ENCODE measurements at regions not wholly inside any gene's neighbourhood (a gene's known extent, or its start where the extent isn't known, plus 50 kb on each side); places are given as distances from the start of the nearest gene placed in this dataset.

DNA sequence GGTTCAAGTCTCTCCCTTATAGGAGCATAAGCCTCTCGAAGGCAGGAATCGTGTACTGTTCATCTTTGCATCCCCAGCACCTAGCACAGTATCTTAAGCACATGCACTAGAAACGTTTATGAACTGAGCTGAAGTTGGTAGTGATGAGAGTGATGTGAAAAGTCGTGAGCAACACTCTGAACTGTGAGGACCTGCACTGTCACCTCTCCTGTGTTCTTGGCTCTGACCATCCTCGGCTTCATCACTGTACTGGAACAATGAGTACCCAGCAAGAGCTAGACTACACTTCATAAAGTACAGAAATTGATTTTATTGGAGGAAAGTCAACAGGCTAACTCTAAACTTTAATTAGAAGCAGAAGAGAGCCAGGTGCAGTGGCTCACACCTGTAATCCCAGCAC lies 473.6 kb downstream of the BCAT1 start:
- TF ChIP-seq, protein P1, sequence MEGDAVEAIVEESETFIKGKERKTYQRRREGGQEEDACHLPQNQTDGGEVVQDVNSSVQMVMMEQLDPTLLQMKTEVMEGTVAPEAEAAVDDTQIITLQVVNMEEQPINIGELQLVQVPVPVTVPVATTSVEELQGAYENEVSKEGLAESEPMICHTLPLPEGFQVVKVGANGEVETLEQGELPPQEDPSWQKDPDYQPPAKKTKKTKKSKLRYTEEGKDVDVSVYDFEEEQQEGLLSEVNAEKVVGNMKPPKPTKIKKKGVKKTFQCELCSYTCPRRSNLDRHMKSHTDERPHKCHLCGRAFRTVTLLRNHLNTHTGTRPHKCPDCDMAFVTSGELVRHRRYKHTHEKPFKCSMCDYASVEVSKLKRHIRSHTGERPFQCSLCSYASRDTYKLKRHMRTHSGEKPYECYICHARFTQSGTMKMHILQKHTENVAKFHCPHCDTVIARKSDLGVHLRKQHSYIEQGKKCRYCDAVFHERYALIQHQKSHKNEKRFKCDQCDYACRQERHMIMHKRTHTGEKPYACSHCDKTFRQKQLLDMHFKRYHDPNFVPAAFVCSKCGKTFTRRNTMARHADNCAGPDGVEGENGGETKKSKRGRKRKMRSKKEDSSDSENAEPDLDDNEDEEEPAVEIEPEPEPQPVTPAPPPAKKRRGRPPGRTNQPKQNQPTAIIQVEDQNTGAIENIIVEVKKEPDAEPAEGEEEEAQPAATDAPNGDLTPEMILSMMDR (IDR thresholded peaks at IDR 0.05; ENCODE audit: insufficient read depth, low read depth, low read length), result no peak
- H3K36me3 ChIP-seq (ENCODE audit: control insufficient read depth, insufficient read depth, low read length), result no peaks in the 10 kb centered on the region
- no peaks in the 10 kb centered on the region for H3K27me3 ChIP-seq (ENCODE audit: control insufficient read depth, insufficient read depth, low read length)
- H3K4me3 ChIP-seq (ENCODE audit: low read depth, low read length), result no peak overlapping the region
- no peak for DNase-seq (ENCODE audit: low read depth)
- ChIA-PET POLR2A (no interaction called here), CTCF (no interaction called here)

DNA sequence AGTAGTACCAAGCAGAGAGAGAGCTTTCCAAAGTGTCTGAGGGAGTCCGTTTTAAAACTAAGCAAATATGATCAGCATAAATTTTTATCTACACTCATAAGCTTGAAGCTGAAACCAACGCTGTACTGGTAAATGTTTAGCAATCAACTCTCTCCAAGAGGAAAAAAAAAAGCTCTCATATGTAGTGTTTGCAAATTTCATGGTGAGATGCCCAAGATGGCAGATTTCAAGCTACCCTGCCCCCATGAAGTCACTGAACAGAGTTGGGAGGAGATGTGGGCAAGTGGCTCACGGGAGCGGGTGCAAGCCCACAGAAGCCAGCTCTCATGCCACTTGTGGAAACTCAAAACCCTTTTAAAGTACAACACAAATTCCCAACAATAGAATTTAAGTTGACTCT lies 475.8 kb downstream of the BCAT1 start:
- ChIA-PET POLR2A (no interaction called here), CTCF (interaction anchor here (0.6 kb wide), 1 partner anchor 132 kb away, joined by 3 read pairs; no protein-coding TSS in a partner anchor)
- TF ChIP-seq, protein P1 (IDR thresholded peaks at IDR 0.05; ENCODE audit: insufficient read depth, low read depth, low read length), result no peak
- Histone ChIP-seq H3K4me3 (ENCODE audit: low read depth, low read length) (no peak overlapping the region), H3K27me3 (ENCODE audit: control insufficient read depth, insufficient read depth, low read length) (no peaks in the 10 kb centered on the region), H3K36me3 (ENCODE audit: control insufficient read depth, insufficient read depth, low read length) (no peaks in the 10 kb centered on the region)
- DNase-seq (ENCODE audit: low read depth), result no peak

DNA sequence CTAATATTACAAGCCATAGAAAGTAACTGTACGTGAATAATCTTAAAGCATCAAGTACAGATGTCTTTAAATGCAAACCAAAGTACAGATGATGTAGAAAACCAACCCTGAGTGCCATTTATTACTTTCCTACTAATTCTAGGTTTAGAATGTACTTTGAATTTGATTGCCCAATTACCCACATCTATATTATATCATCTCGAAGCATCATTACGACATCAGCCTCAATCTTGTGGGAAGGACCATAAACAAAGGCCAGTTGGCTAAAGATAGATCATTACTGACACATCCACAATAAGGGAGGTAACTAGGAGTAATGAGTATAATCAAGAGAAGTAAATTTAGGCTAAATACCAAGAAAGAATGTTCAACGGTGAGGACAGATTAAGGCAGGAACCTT lies 478.9 kb downstream of the BCAT1 start:
- CTCF ChIA-PET, result interaction anchor here (1.6 kb wide), 1 partner anchor 24 kb away, joined by 4 read pairs; no protein-coding TSS in a partner anchor

DNA sequence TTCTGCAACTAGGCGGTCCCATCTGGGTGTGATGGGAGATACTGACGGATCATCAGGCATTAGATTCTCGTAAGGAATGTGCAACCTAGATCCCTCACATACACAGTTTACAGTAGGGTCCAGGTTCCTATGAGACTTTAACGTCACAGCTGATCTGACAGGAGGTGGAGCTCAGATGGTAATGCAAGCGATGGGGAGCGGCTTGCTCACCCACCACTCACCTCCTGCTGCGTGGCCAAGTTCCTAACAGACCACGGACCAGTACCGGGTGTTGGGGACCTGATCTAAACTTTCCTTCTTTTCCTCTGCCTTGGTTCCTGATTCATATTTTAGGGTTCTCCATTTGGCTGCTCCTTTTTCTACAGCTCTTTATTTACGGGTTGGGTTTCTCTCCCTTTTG lies 479.8 kb downstream of the BCAT1 start:
- no peak for DNase-seq (ENCODE audit: low read depth)
- Histone ChIP-seq H3K4me3 (ENCODE audit: low read depth, low read length) (no peak overlapping the region), H3K36me3 (ENCODE audit: control insufficient read depth, insufficient read depth, low read length) (no peaks in the 10 kb centered on the region), H3K27me3 (ENCODE audit: control insufficient read depth, insufficient read depth, low read length) (no peaks in the 10 kb centered on the region)
- POLR2A ChIA-PET, result no interaction called here
- TF ChIP-seq, protein P1 (IDR thresholded peaks at IDR 0.05; ENCODE audit: insufficient read depth, low read depth, low read length), result no peak
- CTCF ChIA-PET, result interaction anchor here (1.6 kb wide), 1 partner anchor 25 kb away, joined by 4 read pairs; no protein-coding TSS in a partner anchor

More for the DNA sequence above, 478.9 kb downstream of the BCAT1 start:
- DNase-seq (ENCODE audit: low read depth), result no peak
- no peaks in the 10 kb centered on the region for H3K27me3 ChIP-seq (ENCODE audit: control insufficient read depth, insufficient read depth, low read length)
- TF ChIP-seq, protein P1 (IDR thresholded peaks at IDR 0.05; ENCODE audit: insufficient read depth, low read depth, low read length), result no peak
- H3K4me3 ChIP-seq (ENCODE audit: low read depth, low read length), result no peak overlapping the region
- POLR2A ChIA-PET, result no interaction called here
- no peaks in the 10 kb centered on the region for H3K36me3 ChIP-seq (ENCODE audit: control insufficient read depth, insufficient read depth, low read length)

DNA sequence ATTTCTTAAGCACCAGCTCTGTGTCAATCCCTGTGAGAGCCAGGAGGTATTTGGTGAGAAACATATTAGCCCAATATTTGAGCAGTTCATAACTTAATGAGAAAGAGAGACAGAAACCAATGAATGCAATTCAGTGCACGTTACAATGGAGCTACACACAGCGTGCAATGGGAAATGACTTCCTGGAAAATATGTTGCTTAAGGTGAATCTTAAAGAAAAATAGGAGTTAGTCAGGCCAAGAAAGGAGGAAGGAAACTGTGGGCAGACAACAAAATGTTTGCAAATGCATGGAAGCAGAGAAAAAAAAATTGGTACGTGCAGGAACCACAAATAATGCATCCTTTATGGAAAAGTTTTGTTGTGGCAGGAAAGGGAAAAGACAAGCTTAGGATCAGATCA lies 481.7 kb downstream of the BCAT1 start:
- POLR2A ChIA-PET, result no interaction called here
- TF ChIP-seq, protein P1 (IDR thresholded peaks at IDR 0.05; ENCODE audit: insufficient read depth, low read depth, low read length), result no peak
- H3K27me3 ChIP-seq (ENCODE audit: control insufficient read depth, insufficient read depth, low read length), result no peaks in the 10 kb centered on the region
- DNase-seq (ENCODE audit: low read depth), result no peak
- no peak overlapping the region for H3K4me3 ChIP-seq (ENCODE audit: low read depth, low read length)
- no peaks in the 10 kb centered on the region for H3K36me3 ChIP-seq (ENCODE audit: control insufficient read depth, insufficient read depth, low read length)
- CTCF ChIA-PET, result no interaction called here
